ENCODE measurements at regions not wholly inside any gene's neighbourhood (a gene's known extent, or its start where the extent isn't known, plus 50 kb on each side); places are given as distances from the start of the nearest gene placed in this dataset.

DNA sequence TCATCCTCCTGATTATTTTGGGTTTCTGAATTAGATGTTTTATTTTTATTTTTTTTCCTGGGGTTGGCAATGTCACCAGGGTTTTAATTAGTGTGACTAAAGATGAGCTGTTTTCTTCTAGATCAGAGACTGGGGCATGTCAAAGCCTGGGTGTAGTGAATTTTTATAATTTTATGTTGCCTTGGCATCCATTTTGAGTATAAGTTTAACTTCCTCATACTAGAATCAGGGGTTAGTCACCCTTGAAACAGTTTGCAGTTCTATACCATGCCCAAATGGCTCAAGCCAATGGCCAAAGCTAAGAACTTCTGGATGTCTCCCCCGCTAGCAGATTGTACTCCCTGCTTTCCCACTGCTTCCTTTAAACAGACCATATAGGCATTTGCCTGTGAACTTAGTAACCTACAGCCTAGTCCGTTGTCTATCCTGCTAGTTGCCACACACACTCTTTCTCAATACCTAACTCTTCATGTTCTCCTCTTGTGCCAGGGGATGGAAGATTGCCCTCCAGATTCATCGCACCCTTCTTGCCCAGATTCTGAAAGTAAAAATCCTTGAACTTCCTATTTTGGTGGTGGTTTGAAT, 54.5 kb downstream of the KIAA0408 start:
- no peak for TF ChIP-seq POLR2A (IDR thresholded peaks at IDR 0.05)
- TF ChIP-seq, protein P1, sequence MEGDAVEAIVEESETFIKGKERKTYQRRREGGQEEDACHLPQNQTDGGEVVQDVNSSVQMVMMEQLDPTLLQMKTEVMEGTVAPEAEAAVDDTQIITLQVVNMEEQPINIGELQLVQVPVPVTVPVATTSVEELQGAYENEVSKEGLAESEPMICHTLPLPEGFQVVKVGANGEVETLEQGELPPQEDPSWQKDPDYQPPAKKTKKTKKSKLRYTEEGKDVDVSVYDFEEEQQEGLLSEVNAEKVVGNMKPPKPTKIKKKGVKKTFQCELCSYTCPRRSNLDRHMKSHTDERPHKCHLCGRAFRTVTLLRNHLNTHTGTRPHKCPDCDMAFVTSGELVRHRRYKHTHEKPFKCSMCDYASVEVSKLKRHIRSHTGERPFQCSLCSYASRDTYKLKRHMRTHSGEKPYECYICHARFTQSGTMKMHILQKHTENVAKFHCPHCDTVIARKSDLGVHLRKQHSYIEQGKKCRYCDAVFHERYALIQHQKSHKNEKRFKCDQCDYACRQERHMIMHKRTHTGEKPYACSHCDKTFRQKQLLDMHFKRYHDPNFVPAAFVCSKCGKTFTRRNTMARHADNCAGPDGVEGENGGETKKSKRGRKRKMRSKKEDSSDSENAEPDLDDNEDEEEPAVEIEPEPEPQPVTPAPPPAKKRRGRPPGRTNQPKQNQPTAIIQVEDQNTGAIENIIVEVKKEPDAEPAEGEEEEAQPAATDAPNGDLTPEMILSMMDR (IDR thresholded peaks at IDR 0.05) = no peak
- no peak for TF ChIP-seq POLR2AphosphoS5 (IDR thresholded peaks at IDR 0.05)
- TF ChIP-seq EP300 (IDR thresholded peaks at IDR 0.05) = no peak

Measured in upper lobe of left lung (tissue), 4 donors.